ENCODE measurements at regions not wholly inside any gene's neighbourhood (a gene's known extent, or its start where the extent isn't known, plus 50 kb on each side); places are given as distances from the start of the nearest gene placed in this dataset.

DNA sequence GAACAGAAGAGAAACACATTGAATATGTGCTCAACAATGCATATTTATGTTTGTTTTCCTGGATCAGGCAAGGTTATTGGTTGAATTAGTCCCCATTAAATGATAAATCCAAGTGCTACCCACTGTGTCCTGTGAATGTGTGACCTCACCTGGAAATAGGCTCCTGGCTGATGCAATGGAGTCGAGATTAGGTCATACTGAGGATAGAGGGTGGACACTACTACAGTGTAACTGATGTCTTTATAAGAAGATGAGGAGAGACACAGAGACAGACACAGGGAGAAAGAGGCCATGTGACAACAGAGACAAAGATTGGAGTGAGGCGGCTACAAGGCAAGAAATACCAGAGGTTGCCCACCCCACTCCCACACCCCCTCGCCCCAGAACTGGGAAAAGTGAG is 559.3 kb downstream of the C6orf118 start:
- TF ChIP-seq, protein P1, sequence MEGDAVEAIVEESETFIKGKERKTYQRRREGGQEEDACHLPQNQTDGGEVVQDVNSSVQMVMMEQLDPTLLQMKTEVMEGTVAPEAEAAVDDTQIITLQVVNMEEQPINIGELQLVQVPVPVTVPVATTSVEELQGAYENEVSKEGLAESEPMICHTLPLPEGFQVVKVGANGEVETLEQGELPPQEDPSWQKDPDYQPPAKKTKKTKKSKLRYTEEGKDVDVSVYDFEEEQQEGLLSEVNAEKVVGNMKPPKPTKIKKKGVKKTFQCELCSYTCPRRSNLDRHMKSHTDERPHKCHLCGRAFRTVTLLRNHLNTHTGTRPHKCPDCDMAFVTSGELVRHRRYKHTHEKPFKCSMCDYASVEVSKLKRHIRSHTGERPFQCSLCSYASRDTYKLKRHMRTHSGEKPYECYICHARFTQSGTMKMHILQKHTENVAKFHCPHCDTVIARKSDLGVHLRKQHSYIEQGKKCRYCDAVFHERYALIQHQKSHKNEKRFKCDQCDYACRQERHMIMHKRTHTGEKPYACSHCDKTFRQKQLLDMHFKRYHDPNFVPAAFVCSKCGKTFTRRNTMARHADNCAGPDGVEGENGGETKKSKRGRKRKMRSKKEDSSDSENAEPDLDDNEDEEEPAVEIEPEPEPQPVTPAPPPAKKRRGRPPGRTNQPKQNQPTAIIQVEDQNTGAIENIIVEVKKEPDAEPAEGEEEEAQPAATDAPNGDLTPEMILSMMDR (IDR thresholded peaks at IDR 0.05; ENCODE audit: poor library complexity, severe bottlenecking): no peak
- TF ChIP-seq EZH2 (IDR thresholded peaks at IDR 0.05; ENCODE audit: borderline replicate concordance, insufficient read depth, low read length, poor library complexity, severe bottlenecking) (no peak), POLR2AphosphoS5 (IDR thresholded peaks at IDR 0.05) (no peak), REST (IDR thresholded peaks at IDR 0.05; ENCODE audit: borderline replicate concordance) (no peak), EP300 (conservative IDR thresholded peaks at IDR 0.05; ENCODE audit: poor library complexity, severe bottlenecking) (no peak), TAF1 (IDR thresholded peaks at IDR 0.05; ENCODE audit: low read depth) (no peak), RAD21 (conservative IDR thresholded peaks at IDR 0.05) (no peak), MXI1 (conservative IDR thresholded peaks at IDR 0.05; ENCODE audit: poor library complexity, severe bottlenecking) (no peak)

Data from neural cell (in vitro differentiated cells).